ENCODE measurements at regions not wholly inside any gene's neighbourhood (a gene's known extent, or its start where the extent isn't known, plus 50 kb on each side); places are given as distances from the start of the nearest gene placed in this dataset.

DNA sequence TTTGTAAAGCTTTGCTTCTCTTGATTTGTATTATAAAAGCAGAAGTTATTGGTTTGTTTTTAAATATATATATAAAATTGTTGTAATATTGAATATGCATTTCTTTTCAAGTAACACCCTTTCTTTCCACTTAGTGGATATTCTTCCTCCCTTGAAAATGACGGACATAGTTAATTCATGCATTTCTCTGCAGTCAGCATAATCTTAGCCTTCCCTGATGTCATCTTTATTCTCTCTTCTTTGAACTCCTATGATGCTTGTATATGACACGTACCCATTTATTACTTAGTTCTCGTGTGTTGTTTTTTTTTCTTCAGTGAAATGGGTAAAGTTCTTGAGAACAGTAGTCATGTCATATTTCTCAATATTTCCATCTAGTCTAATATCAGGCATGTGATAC is 191.2 kb downstream of the MDFIC start:
- DNase-seq, result no peak

DNA sequence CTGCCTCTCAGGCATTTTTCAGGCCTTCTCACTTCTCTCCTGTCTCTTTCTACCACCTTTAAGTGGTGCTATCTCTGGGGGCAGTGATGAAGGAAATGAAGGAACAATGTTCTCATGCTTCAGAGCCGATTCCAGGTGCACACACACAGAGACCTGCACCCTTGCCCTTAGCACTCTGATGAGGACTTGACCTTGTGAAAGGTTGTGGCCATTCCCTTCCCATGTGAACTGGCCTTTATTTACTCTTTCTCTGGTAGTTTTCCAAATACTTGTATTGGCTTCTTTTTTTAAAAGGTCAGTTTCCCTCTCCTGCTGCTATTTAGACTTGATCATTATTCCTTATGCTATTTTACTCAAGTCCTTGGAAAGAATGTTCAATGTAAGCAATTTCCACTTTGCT is 188.6 kb downstream of the MDFIC start:
- no peak for DNase-seq

DNA sequence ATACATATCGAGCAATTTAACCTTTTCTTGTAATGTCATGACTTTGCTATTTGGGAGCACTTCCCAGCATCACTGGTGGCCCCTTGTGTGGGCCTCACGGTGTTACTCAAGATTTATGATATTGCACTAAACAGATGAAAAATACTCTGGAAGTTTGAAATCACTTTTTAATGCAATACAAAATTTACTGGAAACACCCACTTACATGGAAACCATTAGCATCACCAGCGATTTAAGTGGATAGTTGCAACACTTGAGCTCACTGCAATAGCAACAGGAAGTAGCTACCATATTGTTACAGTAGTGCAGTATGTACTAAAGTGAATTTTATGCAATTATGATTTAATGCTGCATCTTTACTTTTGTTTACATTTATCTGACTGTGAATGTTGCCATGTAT is 184.4 kb downstream of the MDFIC start:
- no peak for DNase-seq

DNA sequence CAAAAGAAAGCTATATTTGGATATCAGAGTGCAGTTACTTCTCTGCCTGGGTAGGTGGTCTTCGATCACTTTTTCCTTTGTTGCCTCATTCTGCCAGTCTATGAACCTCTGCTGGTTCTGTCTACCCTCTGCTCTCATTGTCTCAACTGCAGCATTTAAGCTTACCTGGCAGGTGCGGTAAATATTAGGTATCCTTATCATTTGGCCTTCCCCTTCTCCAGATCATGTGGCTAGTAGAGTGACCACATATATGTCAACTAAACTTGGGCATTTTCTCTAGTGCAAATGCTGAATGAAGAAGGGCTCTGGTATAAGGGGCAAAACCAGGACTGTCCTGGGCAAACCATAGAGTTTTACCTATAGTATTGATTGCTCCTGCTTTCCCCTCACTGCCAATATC is 180.8 kb downstream of the MDFIC start:
- no peak for DNase-seq

DNA sequence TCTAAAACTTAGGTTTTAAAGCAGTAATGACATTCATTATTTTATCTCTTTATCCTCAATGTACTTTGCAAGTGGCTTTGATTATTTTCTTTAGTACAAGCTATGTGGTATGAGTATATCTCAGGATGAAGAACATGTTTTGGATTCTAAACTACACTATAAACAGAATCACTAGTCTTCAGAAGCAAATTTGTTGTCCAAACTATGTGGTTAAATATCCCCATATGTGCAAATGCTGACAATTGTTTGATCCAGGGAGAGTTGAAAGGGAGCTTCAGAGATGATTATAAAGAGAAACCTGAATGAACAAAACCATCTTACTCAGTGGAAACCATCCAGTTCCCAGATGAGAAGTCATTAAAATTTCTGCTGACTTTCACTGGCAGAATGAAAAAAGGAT is 179.3 kb downstream of the MDFIC start:
- DNase-seq, result no peak

DNA sequence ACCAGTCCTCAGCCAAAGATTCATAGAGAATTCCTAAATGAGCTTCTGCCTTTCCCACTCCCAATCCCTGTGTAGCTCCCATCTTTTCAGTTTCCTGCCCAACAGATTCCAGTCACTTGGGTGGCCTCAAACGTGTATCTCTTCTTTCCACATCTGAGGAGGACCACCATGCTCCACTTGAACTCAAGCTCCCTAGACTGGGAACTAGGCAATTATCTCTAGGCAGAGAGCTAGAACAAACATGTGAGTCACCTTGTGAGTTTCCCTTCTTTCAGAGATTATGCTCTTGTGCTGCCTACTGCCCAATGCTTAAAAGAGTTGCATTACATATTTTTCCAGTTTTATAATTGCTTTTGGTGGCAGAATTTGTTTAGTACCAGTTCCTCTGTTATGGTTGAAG is 178.0 kb downstream of the MDFIC start:
- DNase-seq, result no peak

DNA sequence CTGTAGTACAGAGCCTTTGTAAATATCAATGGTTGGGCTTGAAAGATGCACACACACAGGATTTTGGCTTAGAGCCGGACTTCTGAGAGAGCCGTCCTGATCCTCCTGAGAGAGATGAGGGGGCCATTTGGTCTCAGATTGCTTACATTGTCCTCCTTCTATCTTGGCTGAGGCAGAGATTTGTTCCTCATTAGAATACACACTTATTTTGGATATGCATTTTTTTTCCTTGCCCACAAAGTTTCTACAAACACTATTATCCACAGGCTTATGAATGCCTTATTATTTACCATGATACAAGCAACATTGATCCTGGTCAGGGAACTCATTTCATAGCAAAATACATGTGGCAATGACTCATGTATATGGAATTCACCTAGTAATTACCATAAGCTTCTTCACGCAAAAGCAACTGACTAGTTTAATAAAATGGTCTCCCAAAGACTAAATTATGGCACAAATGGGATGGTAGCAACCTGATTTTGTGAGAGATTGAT is 175.3 kb downstream of the MDFIC start:
- no peak for DNase-seq

DNA sequence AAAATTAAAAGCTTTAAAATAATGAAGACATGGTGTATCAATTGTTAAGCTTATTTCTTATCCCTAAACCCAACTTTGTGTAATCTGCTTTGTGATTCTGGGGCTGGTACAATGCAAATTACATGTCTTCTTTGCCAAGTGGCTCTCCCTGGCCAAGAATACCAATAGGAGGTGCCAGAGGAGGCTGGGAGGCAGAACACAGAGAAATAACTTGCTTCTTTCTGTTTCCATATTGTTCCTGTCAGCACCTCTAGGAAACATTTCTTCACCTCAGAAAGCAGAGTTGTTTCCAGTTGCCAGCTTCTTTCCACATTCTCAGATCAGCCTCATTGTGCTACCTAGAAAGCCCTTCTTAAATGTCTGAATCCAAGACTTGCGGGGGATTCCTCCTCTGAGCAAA is 174.4 kb downstream of the MDFIC start:
- DNase-seq, result no peak

DNA sequence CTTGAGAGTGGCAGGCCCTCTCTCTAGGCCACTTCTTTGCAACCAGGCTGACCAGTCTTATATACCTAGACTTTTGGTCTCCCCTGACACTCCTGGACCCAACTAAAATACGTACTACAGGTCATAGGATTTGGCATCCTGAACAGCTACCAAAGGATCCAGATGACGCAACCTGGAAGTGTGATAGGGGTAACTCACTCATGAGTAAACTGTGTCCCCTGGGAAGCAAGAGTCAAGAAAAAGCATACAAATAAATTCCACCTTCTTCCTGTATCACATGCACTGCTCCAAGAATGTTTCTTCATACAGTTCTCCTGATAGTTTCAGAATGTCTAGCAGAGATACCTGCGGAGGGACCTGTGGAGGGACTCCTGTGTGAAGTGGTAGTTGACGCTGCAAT is 172.3 kb downstream of the MDFIC start:
- no peak for DNase-seq

DNA sequence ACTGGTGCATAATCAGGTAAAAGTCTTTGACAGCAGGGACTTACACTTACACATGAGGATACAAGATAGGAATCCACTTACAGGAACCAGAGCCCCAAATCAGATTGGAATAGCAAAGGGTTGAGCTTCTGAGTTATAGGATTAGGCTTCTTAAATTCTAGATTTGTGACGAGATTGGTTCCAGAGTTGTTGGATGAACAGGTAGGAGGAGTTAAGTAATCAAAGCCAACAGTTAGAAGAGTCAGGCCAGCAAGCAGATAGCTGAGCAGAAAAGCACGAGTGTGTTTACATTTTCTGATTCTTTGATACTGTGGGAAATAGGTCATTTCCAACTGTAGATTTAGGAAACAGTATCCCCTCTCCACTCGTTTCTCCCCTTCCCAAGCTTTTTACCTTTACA is 167.0 kb downstream of the MDFIC start:
- DNase-seq, result no peak

DNA sequence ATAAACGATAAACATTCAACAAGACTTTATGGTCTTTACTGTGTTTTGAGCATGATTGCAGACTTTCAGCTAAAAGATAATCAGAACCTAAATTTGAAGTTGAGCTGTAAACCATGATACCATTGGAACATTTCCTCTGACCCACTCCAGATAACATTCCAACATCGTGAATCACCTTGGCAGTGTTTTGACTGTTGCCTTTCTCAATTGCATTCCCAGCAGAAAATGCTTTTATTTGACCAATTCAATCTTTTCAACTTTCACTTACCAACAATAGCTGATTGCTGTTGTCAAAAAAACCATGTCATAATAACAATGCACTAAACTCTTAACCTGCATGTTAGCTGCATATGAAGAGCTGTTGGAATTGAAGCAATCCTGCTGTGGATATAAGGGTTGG is 165.5 kb downstream of the MDFIC start:
- DNase-seq, result no peak

DNA sequence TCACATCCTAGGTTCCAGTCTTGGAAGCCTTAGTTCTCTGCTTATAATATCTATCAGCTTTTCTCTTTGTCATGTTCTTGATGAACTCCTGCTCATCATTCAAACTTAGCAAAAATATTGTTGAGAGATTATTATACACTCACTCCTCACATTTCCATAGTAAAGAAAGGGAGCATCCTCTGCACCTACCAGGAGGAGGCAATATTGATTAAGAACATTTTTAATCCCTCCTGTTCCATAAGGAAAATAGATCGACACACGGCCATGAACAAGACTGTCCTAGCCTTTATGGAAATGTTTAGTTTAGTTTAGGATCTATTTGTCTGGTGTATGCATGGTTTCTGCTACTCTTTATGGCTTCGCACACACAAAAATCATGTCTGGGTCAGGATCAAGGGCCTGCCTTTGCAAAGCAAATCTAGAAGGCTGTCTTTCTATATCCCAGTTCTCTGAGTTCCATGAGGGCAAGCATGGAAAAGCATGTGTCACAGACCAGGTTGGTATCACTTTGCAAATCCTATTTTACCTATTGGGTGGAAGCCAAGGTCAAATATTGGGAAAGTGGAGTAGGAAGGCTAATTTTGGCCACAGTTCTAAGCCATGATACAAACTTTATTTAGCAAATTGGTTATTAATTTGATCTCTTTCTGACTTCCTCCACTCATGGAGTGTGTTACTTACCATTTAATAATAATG is 164.4 kb downstream of the MDFIC start:
- no peak for DNase-seq

DNA sequence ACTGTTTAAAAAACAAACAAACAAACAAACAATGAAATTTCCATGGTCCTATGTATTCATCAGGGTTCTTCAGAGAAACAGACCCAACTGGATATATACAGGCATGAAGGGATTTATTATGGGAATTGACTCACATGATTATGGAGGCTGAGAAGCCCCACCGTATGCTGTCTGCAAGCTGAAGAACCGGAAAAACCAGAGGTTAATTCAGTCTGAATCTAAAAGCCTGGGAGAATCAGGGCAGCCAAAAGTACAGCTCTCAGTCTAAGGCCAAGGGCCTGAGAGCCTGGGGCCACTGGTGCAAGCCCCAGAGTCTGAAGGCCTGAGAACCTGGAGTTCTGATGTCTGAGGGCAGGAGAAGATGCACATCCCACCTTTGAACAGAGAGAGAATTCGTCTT is 163.5 kb downstream of the MDFIC start:
- no peak for DNase-seq

DNA sequence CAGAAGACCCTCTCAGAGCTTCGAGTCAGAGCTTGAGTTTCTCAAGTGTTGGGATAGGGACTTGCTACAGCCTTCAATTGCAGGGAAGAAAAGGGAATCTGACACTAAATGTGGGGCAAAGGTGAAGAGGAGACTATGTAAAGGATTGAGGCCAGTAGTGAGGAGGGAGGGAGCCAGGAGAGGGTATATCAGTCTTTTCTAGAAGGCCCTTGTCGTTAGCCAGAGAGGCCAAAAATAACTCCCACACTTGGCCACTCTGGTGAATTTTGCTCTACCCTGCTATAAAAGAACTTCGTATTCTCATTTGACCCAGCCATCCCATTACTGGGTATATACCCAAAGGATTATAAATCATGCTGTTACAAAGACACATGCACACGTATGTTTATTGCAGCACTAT is 162.0 kb downstream of the MDFIC start:
- no peak for DNase-seq

DNA sequence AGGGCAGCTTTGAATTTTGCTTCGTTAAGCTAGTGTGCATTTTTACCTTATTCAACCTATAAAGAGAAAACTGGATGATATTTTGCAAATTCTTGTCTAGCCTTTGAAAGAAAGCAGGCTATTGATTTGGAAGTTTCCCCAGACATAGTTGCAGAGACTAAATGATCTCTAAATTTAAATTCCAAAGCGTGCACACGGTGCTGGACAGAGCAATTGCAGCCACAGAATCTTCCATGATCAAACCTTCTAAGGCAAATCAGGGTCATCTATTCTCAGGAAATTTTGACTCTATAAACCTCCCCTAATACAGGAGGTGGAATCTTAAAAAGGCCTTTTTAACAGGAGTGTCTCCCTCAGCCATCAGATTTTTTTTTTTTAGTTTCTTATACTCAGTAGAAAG is 159.9 kb downstream of the MDFIC start:
- no peak for DNase-seq

DNA sequence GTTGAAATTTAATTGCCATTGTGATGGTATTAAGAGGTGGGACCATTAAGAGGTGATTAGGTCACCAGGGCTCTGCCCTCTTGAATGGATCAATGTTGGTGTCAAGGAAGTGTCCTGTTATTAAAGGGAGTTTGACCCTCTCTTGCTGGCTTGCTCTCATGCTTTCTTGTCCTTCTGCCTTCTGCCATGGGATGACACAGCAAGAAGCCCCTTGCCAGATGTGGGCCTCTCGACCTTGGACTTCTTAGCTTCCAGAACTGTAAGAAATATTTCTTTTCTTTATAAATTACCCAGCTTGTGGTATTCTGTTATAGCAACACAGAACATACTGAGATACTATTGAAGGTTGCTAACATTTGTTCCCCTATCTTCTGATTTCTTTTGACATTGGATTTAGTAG is 157.0 kb downstream of the MDFIC start:
- no peak for DNase-seq

DNA sequence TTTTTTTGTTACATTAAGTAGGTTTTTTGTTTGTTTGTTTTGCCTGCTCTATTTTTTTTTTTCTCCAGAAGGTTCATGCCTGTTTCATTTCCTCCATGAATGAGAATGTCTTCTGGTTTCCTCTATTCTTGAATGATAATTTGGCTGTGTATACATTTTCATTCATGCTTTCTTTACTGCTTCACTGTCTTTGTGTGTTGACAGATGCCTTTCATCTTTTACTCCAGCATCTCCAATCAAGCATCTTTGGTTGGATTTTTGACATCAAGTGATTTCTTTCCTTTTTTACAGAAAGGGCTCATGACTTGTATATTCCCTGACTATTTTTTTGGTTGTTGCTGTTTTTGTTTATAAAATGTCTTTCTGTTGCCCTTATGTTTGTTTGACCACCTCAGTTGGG is 156.5 kb downstream of the MDFIC start:
- no peak for DNase-seq

DNA sequence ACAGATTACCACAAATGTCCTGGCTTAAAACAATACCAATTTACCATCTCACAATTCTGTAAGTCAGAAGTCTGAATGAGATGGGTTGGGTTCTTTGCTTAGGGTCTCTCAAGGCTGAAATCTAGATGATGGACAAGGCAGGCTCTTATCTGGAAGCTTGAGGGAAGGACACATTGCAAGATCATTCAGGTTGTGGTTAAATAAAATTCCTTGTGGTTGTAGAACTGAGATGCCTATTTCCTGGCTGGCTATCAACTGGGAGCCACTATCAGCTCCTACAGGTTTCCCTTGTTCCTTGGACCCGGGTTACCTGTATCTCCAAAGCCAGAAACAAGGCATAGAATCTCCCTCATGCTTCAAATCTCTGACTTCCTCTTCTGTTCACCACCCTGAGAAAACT is 148.4 kb downstream of the MDFIC start:
- DNase-seq, result no peak
